ENCODE measurements at regions not wholly inside any gene's neighbourhood (a gene's known extent, or its start where the extent isn't known, plus 50 kb on each side); places are given as distances from the start of the nearest gene placed in this dataset.
A peak's percentile ranks its signal among the peaks of the same experiment; 100 is the strongest.

GRCh38 chr11:128205796-128206195, 381.6 kb downstream of the ETS1 start:
- H3K4me3 Mint-ChIP-seq (ENCODE audit: unreplicated experiment): no peak overlapping the region
- peak overlapping the region; percentile 28 for H3K27ac Mint-ChIP-seq (ENCODE audit: unreplicated experiment)
- TF ChIP-seq CTCF (IDR thresholded peaks at IDR 0.05): no peak
- DNase-seq (ENCODE audit: low spot score): no peak
- peaks cover 11% of the 10 kb centered on the region for H3K9me3 Mint-ChIP-seq (ENCODE audit: low read depth)
- H3K36me3 Mint-ChIP-seq (ENCODE audit: low read depth): no peaks in the 10 kb centered on the region
- peaks cover 50% of the 10 kb centered on the region for H3K4me1 Mint-ChIP-seq (ENCODE audit: low read depth)
- H3K27me3 Mint-ChIP-seq (ENCODE audit: low read depth): no peaks in the 10 kb centered on the region

GRCh38 chr11:128204898-128205297, 382.5 kb downstream of the ETS1 start:
- H3K9me3 Mint-ChIP-seq (ENCODE audit: low read depth): peaks cover 11% of the 10 kb centered on the region
- TF ChIP-seq CTCF (IDR thresholded peaks at IDR 0.05): no peak
- peaks cover 41% of the 10 kb centered on the region for H3K4me1 Mint-ChIP-seq (ENCODE audit: low read depth)
- H3K27ac Mint-ChIP-seq (ENCODE audit: unreplicated experiment): no peak overlapping the region
- no peaks in the 10 kb centered on the region for H3K27me3 Mint-ChIP-seq (ENCODE audit: low read depth)
- no peak overlapping the region for H3K4me3 Mint-ChIP-seq (ENCODE audit: unreplicated experiment)
- no peaks in the 10 kb centered on the region for H3K36me3 Mint-ChIP-seq (ENCODE audit: low read depth)
- DNase-seq (ENCODE audit: low spot score): no peak

- DNase-seq (ENCODE audit: low spot score): no peak
- H3K4me1 Mint-ChIP-seq (ENCODE audit: low read depth): peaks cover 11% of the 10 kb centered on the region
- peaks cover 10% of the 10 kb centered on the region for H3K9me3 Mint-ChIP-seq (ENCODE audit: low read depth)
- no peaks in the 10 kb centered on the region for H3K36me3 Mint-ChIP-seq (ENCODE audit: low read depth)
- H3K27me3 Mint-ChIP-seq (ENCODE audit: low read depth): no peaks in the 10 kb centered on the region
- no peak for TF ChIP-seq CTCF (IDR thresholded peaks at IDR 0.05)
- no peak overlapping the region for H3K27ac Mint-ChIP-seq (ENCODE audit: unreplicated experiment)
- H3K4me3 Mint-ChIP-seq (ENCODE audit: unreplicated experiment): no peak overlapping the region
Measured at GRCh38 chr11:128201801-128202200, 385.6 kb downstream of the ETS1 start.

GRCh38 chr11:128201009-128201408, 386.3 kb downstream of the ETS1 start:
- Mint-ChIP-seq H3K4me1 (ENCODE audit: low read depth) (peaks cover 4% of the 10 kb centered on the region), H3K4me3 (ENCODE audit: unreplicated experiment) (no peak overlapping the region), H3K36me3 (ENCODE audit: low read depth) (no peaks in the 10 kb centered on the region), H3K27ac (ENCODE audit: unreplicated experiment) (no peak overlapping the region), H3K27me3 (ENCODE audit: low read depth) (no peaks in the 10 kb centered on the region), H3K9me3 (ENCODE audit: low read depth) (peaks cover 3% of the 10 kb centered on the region)
- no peak for DNase-seq (ENCODE audit: low spot score)
- no peak for TF ChIP-seq CTCF (IDR thresholded peaks at IDR 0.05)

- TF ChIP-seq CTCF (IDR thresholded peaks at IDR 0.05): no peak
- Mint-ChIP-seq H3K27ac (ENCODE audit: unreplicated experiment) (no peak overlapping the region), H3K27me3 (ENCODE audit: low read depth) (no peaks in the 10 kb centered on the region), H3K4me3 (ENCODE audit: unreplicated experiment) (no peak overlapping the region), H3K9me3 (ENCODE audit: low read depth) (no peaks in the 10 kb centered on the region), H3K36me3 (ENCODE audit: low read depth) (no peaks in the 10 kb centered on the region), H3K4me1 (ENCODE audit: low read depth) (no peaks in the 10 kb centered on the region)
- DNase-seq (ENCODE audit: low spot score): no peak
Measured at GRCh38 chr11:128200467-128200866, 386.9 kb downstream of the ETS1 start.
